ENCODE measurements at regions not wholly inside any gene's neighbourhood (a gene's known extent, or its start where the extent isn't known, plus 50 kb on each side); places are given as distances from the start of the nearest gene placed in this dataset.
"Not testable (repeated sequence)": the region's sequence is repeated elsewhere in the genome, so short reads cannot be mapped to it uniquely, and the experiment has no call there.

- no peak for DNase-seq
These were observed 107.5 kb upstream of the PDE10A start for GRCh38 chr6:165770397-165771082.

- DNase-seq, result no peak
These were observed 106.8 kb upstream of the PDE10A start for GRCh38 chr6:165769884-165770283.

- DNase-seq, result no peak
These were observed 106.4 kb upstream of the PDE10A start for GRCh38 chr6:165769401-165769800.

GRCh38 chr6:165768961-165769360 lies 105.9 kb upstream of the PDE10A start:
- DNase-seq, result no peak

- DNase-seq, result no peak
These were observed 104.2 kb upstream of the PDE10A start for GRCh38 chr6:165767228-165767627.

GRCh38 chr6:165766457-165766856 lies 103.4 kb upstream of the PDE10A start:
- DNase-seq, result no peak

GRCh38 chr6:165766026-165766425 lies 103.0 kb upstream of the PDE10A start:
- DNase-seq, result no peak

- not testable (repeated sequence) for DNase-seq
These were observed 102.2 kb upstream of the PDE10A start for GRCh38 chr6:165765256-165765655.

- no peak for DNase-seq
These were observed 99.8 kb upstream of the PDE10A start for GRCh38 chr6:165762876-165763275.

- DNase-seq, result no peak
These were observed 99.1 kb upstream of the PDE10A start for GRCh38 chr6:165762125-165762524.

- DNase-seq, result no peak
These were observed 97.8 kb upstream of the PDE10A start for GRCh38 chr6:165760803-165761185.

GRCh38 chr6:165760126-165760802 lies 97.2 kb upstream of the PDE10A start:
- DNase-seq, result no peak

- DNase-seq, result no peak
These were observed 95.4 kb upstream of the PDE10A start for GRCh38 chr6:165758441-165758840.

- no peak for DNase-seq
These were observed 92.5 kb upstream of the PDE10A start for GRCh38 chr6:165755583-165755982.

GRCh38 chr6:165753506-165753905 lies 90.5 kb upstream of the PDE10A start:
- no peak for DNase-seq

GRCh38 chr6:165752451-165752850 lies 89.4 kb upstream of the PDE10A start:
- DNase-seq, result no peak

- no peak for DNase-seq
These were observed 88.4 kb upstream of the PDE10A start for GRCh38 chr6:165751486-165751885.

- no peak for DNase-seq
These were observed 86.1 kb upstream of the PDE10A start for GRCh38 chr6:165749163-165749562.

- no peak for DNase-seq
These were observed 85.3 kb upstream of the PDE10A start for GRCh38 chr6:165748390-165748789.

GRCh38 chr6:165747963-165748362 lies 84.9 kb upstream of the PDE10A start:
- no peak for DNase-seq

GRCh38 chr6:165746331-165746730 lies 83.3 kb upstream of the PDE10A start:
- DNase-seq, result no peak

- no peak for DNase-seq
These were observed 82.5 kb upstream of the PDE10A start for GRCh38 chr6:165745492-165745891.

GRCh38 chr6:165744555-165745228 lies 81.7 kb upstream of the PDE10A start:
- DNase-seq, result no peak

- no peak for DNase-seq
These were observed 80.4 kb upstream of the PDE10A start for GRCh38 chr6:165743366-165743898.
